Activated CD4-positive, alpha-beta T cell treated with anti-CD3 and anti-CD28 coated beads, Interleukin-2, amount 10 ng/mL, durations not matched to agents 24 days and 14 days (primary cell): ENCODE measurements at regions not wholly inside any gene's neighbourhood (a gene's known extent, or its start where the extent isn't known, plus 50 kb on each side); places are given as distances from the start of the nearest gene placed in this dataset.
A peak's percentile ranks its signal among the peaks of the same experiment; 100 is the strongest.

Experiments
- DNase-seq: peaks from one replicate; pipeline ENCODE4 v3.0.0; 2022
- H3K27ac Mint-ChIP-seq: one replicate; pipeline ENCODE4 v1.8.0; 2022; ENCODE audit warnings: mild to moderate bottlenecking, mixed read lengths
- H3K27me3 Mint-ChIP-seq: one replicate; pipeline ENCODE4 v1.8.0; 2022; ENCODE audit warnings: mixed read lengths
- H3K36me3 Mint-ChIP-seq: one replicate; pipeline ENCODE4 v1.8.0; 2022; ENCODE audit warnings: low read depth, mild to moderate bottlenecking, mixed read lengths
- H3K4me1 Mint-ChIP-seq: one replicate; pipeline ENCODE4 v1.8.0; 2021; ENCODE audit warnings: mixed read lengths
- H3K4me3 Mint-ChIP-seq: one replicate; pipeline ENCODE4 v1.8.0; 2022; ENCODE audit warnings: mild to moderate bottlenecking, moderate library complexity, mixed read lengths
- H3K9me3 Mint-ChIP-seq: one replicate; pipeline ENCODE4 v1.8.0; 2021; ENCODE audit warnings: mixed read lengths
- intact Hi-C: fragments of 100-400 bp; cut with micrococcal nuclease; formaldehyde crosslinking; loops from one replicate; pipeline ENCODE4 v1.15.1; 2023

GRCh38 chr6:72505446-72505845, 116.4 kb upstream of the KCNQ5 start:
- no peaks in the 10 kb centered on the region for H3K9me3 Mint-ChIP-seq
- H3K4me3 Mint-ChIP-seq = no peak overlapping the region
- H3K27me3 Mint-ChIP-seq = peaks cover 9% of the 10 kb centered on the region
- no peak overlapping the region for H3K27ac Mint-ChIP-seq
- DNase-seq = no peak
- no peaks in the 10 kb centered on the region for H3K4me1 Mint-ChIP-seq
- no peaks in the 10 kb centered on the region for H3K36me3 Mint-ChIP-seq
- intact Hi-C loops = no loop called here

GRCh38 chr6:72519871-72520270, 102.0 kb upstream of the KCNQ5 start:
- Mint-ChIP-seq H3K4me3 (no peak overlapping the region), H3K27ac (no peak overlapping the region), H3K9me3 (no peaks in the 10 kb centered on the region), H3K4me1 (no peaks in the 10 kb centered on the region), H3K27me3 (peaks cover 5% of the 10 kb centered on the region), H3K36me3 (no peaks in the 10 kb centered on the region)
- no peak for DNase-seq
- intact Hi-C loops = no loop called here

- Mint-ChIP-seq H3K27ac (no peak overlapping the region), H3K36me3 (no peaks in the 10 kb centered on the region), H3K9me3 (no peaks in the 10 kb centered on the region), H3K4me1 (no peaks in the 10 kb centered on the region), H3K27me3 (peaks cover 4% of the 10 kb centered on the region), H3K4me3 (no peak overlapping the region)
- DNase-seq = no peak
- intact Hi-C loops = no loop called here
Measured at GRCh38 chr6:72521684-72522083, 100.2 kb upstream of the KCNQ5 start.

- Mint-ChIP-seq H3K36me3 (no peaks in the 10 kb centered on the region), H3K27me3 (peaks cover 4% of the 10 kb centered on the region), H3K4me1 (no peaks in the 10 kb centered on the region), H3K9me3 (no peaks in the 10 kb centered on the region), H3K27ac (no peak overlapping the region), H3K4me3 (no peak overlapping the region)
- DNase-seq = peak; percentile 60
- intact Hi-C loops = no loop called here
Measured at GRCh38 chr6:72522735-72523141, 99.1 kb upstream of the KCNQ5 start.

- Mint-ChIP-seq H3K27ac (no peak overlapping the region), H3K27me3 (peaks cover 4% of the 10 kb centered on the region), H3K4me1 (no peaks in the 10 kb centered on the region), H3K4me3 (no peak overlapping the region), H3K36me3 (no peaks in the 10 kb centered on the region), H3K9me3 (no peaks in the 10 kb centered on the region)
- no peak for DNase-seq
- intact Hi-C loops = no loop called here
Measured at GRCh38 chr6:72524011-72524645, 97.7 kb upstream of the KCNQ5 start.

- H3K27me3 Mint-ChIP-seq = peaks cover 4% of the 10 kb centered on the region
Measured at GRCh38 chr6:72525821-72526510, 95.9 kb upstream of the KCNQ5 start.

GRCh38 chr6:72530152-72530551, 91.7 kb upstream of the KCNQ5 start:
- intact Hi-C loops = loop anchor here (10.0 kb wide), 1 partner anchor 605 kb away; no protein-coding TSS in a partner anchor
- no peaks in the 10 kb centered on the region for H3K36me3 Mint-ChIP-seq
- H3K4me1 Mint-ChIP-seq = no peaks in the 10 kb centered on the region
- no peak for DNase-seq
- H3K9me3 Mint-ChIP-seq = no peaks in the 10 kb centered on the region
- no peak overlapping the region for H3K4me3 Mint-ChIP-seq
- peaks cover 6% of the 10 kb centered on the region for H3K27me3 Mint-ChIP-seq
- no peak overlapping the region for H3K27ac Mint-ChIP-seq

More at GRCh38 chr6:72525821-72526510, 95.9 kb upstream of the KCNQ5 start:
- no peak overlapping the region for H3K27ac Mint-ChIP-seq
- intact Hi-C loops = no loop called here
- no peaks in the 10 kb centered on the region for H3K9me3 Mint-ChIP-seq
- no peak for DNase-seq
- H3K4me3 Mint-ChIP-seq = no peak overlapping the region
- H3K36me3 Mint-ChIP-seq = no peaks in the 10 kb centered on the region
- H3K4me1 Mint-ChIP-seq = no peaks in the 10 kb centered on the region

GRCh38 chr6:72530750-72531149, 91.1 kb upstream of the KCNQ5 start:
- no peaks in the 10 kb centered on the region for H3K36me3 Mint-ChIP-seq
- peaks cover 6% of the 10 kb centered on the region for H3K27me3 Mint-ChIP-seq
- no peak overlapping the region for H3K4me3 Mint-ChIP-seq
- H3K9me3 Mint-ChIP-seq = no peaks in the 10 kb centered on the region
- no peak for DNase-seq
- no peak overlapping the region for H3K27ac Mint-ChIP-seq
- intact Hi-C loops = loop anchor here (10.0 kb wide), 1 partner anchor 604 kb away; no protein-coding TSS in a partner anchor
- no peaks in the 10 kb centered on the region for H3K4me1 Mint-ChIP-seq

GRCh38 chr6:72533606-72534005, 88.3 kb upstream of the KCNQ5 start:
- Mint-ChIP-seq H3K9me3 (no peaks in the 10 kb centered on the region), H3K4me1 (no peaks in the 10 kb centered on the region)

GRCh38 chr6:72534236-72534635, 87.6 kb upstream of the KCNQ5 start:
- H3K4me3 Mint-ChIP-seq = no peak overlapping the region
- H3K9me3 Mint-ChIP-seq = no peaks in the 10 kb centered on the region
- H3K27me3 Mint-ChIP-seq = peaks cover 4% of the 10 kb centered on the region
- intact Hi-C loops = loop anchor here (10.0 kb wide), 1 partner anchor 601 kb away; no protein-coding TSS in a partner anchor
- no peak overlapping the region for H3K27ac Mint-ChIP-seq
- no peaks in the 10 kb centered on the region for H3K36me3 Mint-ChIP-seq
- DNase-seq = no peak
- H3K4me1 Mint-ChIP-seq = no peaks in the 10 kb centered on the region

More at GRCh38 chr6:72533606-72534005, 88.3 kb upstream of the KCNQ5 start:
- DNase-seq = no peak
- intact Hi-C loops = loop anchor here (10.0 kb wide), 1 partner anchor 601 kb away; no protein-coding TSS in a partner anchor
- no peak overlapping the region for H3K27ac Mint-ChIP-seq
- no peaks in the 10 kb centered on the region for H3K36me3 Mint-ChIP-seq
- H3K27me3 Mint-ChIP-seq = peaks cover 4% of the 10 kb centered on the region
- H3K4me3 Mint-ChIP-seq = no peak overlapping the region

- DNase-seq = no peak
- intact Hi-C loops = loop anchor here (10.0 kb wide), 1 partner anchor 600 kb away; no protein-coding TSS in a partner anchor
- Mint-ChIP-seq H3K27me3 (peaks cover 6% of the 10 kb centered on the region), H3K27ac (no peak overlapping the region), H3K4me3 (no peak overlapping the region), H3K9me3 (no peaks in the 10 kb centered on the region), H3K4me1 (no peaks in the 10 kb centered on the region), H3K36me3 (no peaks in the 10 kb centered on the region)
Measured at GRCh38 chr6:72535124-72535523, 86.7 kb upstream of the KCNQ5 start.

GRCh38 chr6:72547020-72547419, 74.8 kb upstream of the KCNQ5 start:
- Mint-ChIP-seq H3K27ac (no peak overlapping the region), H3K27me3 (peaks cover 2% of the 10 kb centered on the region), H3K9me3 (no peaks in the 10 kb centered on the region), H3K36me3 (no peaks in the 10 kb centered on the region), H3K4me3 (no peak overlapping the region), H3K4me1 (no peaks in the 10 kb centered on the region)
- DNase-seq = no peak
- intact Hi-C loops = no loop called here

GRCh38 chr6:72551470-72551869, 70.4 kb upstream of the KCNQ5 start:
- DNase-seq = no peak
- H3K4me3 Mint-ChIP-seq = no peak overlapping the region
- peaks cover 2% of the 10 kb centered on the region for H3K27me3 Mint-ChIP-seq
- no peak overlapping the region for H3K27ac Mint-ChIP-seq
- H3K4me1 Mint-ChIP-seq = peaks cover 4% of the 10 kb centered on the region
- no peaks in the 10 kb centered on the region for H3K36me3 Mint-ChIP-seq
- intact Hi-C loops = no loop called here
- no peaks in the 10 kb centered on the region for H3K9me3 Mint-ChIP-seq

- no peak for DNase-seq
- peaks cover under 1% of the 10 kb centered on the region for H3K27me3 Mint-ChIP-seq
- no peak overlapping the region for H3K27ac Mint-ChIP-seq
- no peaks in the 10 kb centered on the region for H3K9me3 Mint-ChIP-seq
- no peaks in the 10 kb centered on the region for H3K36me3 Mint-ChIP-seq
- intact Hi-C loops = no loop called here
- H3K4me3 Mint-ChIP-seq = no peak overlapping the region
- H3K4me1 Mint-ChIP-seq = peaks cover 4% of the 10 kb centered on the region
Measured at GRCh38 chr6:72552938-72553337, 68.9 kb upstream of the KCNQ5 start.
